ENCODE measurements at regions not wholly inside any gene's neighbourhood (a gene's known extent, or its start where the extent isn't known, plus 50 kb on each side); places are given as distances from the start of the nearest gene placed in this dataset.

DNA sequence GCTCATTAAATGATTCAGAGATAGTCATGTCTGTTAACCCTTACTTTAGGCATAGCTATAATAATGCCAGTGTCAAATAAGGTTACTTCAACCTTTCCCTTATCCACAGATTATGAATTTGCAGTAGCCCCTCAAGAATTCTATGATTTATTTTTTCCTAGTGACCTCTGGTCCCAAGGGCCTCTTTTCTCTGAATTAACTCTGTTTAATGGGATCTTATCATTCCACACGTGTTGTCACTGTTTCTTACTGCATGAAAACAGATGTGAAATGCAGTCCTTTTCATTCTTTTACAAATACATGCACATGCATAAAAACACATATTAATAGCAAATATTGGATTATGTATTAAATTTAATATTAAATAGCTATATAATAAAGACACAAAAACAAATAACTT is 667.7 kb upstream of the FOXG1 start:
- H3K27ac ChIP-seq (ENCODE audit: low read depth, low read length), result no peak overlapping the region
- no peak overlapping the region for H3K4me3 ChIP-seq (ENCODE audit: low read length)
- H3K36me3 ChIP-seq (ENCODE audit: control insufficient read depth, low read length), result no peaks in the 10 kb centered on the region
- no peaks in the 10 kb centered on the region for H4K20me1 ChIP-seq (ENCODE audit: control insufficient read depth, insufficient read depth, low read depth, low read length)
- no peaks in the 10 kb centered on the region for H3K9me3 ChIP-seq (ENCODE audit: control insufficient read depth, insufficient read depth, low read length)
- H3K4me1 ChIP-seq (ENCODE audit: control insufficient read depth, low read length), result no peaks in the 10 kb centered on the region
- no peaks in the 10 kb centered on the region for H3K9me2 ChIP-seq (replicated peaks; ENCODE audit: control insufficient read depth, low read length)
- no peak overlapping the region for H3K4me2 ChIP-seq (ENCODE audit: low read length)
- no peaks in the 10 kb centered on the region for H3F3A ChIP-seq (ENCODE audit: control insufficient read depth, insufficient read depth)
- no peaks in the 10 kb centered on the region for H3K79me2 ChIP-seq (ENCODE audit: control insufficient read depth, low read length)
- TF ChIP-seq EZH2phosphoT487 (IDR thresholded peaks at IDR 0.05; ENCODE audit: borderline replicate concordance, low read length), result no peak
- TF ChIP-seq, protein P1, sequence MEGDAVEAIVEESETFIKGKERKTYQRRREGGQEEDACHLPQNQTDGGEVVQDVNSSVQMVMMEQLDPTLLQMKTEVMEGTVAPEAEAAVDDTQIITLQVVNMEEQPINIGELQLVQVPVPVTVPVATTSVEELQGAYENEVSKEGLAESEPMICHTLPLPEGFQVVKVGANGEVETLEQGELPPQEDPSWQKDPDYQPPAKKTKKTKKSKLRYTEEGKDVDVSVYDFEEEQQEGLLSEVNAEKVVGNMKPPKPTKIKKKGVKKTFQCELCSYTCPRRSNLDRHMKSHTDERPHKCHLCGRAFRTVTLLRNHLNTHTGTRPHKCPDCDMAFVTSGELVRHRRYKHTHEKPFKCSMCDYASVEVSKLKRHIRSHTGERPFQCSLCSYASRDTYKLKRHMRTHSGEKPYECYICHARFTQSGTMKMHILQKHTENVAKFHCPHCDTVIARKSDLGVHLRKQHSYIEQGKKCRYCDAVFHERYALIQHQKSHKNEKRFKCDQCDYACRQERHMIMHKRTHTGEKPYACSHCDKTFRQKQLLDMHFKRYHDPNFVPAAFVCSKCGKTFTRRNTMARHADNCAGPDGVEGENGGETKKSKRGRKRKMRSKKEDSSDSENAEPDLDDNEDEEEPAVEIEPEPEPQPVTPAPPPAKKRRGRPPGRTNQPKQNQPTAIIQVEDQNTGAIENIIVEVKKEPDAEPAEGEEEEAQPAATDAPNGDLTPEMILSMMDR (IDR thresholded peaks at IDR 0.05; ENCODE audit: low read depth, low read length, poor library complexity, severe bottlenecking), result no peak
- no peaks in the 10 kb centered on the region for H3K27me3 ChIP-seq (ENCODE audit: control insufficient read depth, low read length)

DNA sequence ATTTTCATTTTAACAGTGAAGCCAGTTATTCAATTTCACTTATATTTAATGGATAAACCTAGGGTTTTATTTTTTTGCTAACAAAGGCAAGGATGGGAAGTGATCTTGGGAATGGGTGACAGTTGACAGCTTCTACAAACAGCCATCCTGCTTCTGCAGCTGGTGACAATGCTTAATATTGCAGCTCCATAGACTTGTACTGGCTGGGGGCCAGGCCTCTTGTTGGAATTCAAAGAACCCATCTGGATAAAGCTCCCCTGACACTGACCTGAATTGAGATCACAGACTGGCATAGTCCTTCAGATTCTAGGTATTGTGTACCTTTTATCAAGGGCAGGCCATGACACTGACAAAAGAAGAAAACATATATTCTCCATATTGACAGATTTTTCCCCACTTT is 664.6 kb upstream of the FOXG1 start:
- TF ChIP-seq EZH2phosphoT487 (IDR thresholded peaks at IDR 0.05; ENCODE audit: borderline replicate concordance, low read length), result no peak
- TF ChIP-seq, protein P1 (IDR thresholded peaks at IDR 0.05; ENCODE audit: low read depth, low read length, poor library complexity, severe bottlenecking), result no peak
- no peak overlapping the region for H3K4me3 ChIP-seq (ENCODE audit: low read length)
- no peaks in the 10 kb centered on the region for H3K9me2 ChIP-seq (replicated peaks; ENCODE audit: control insufficient read depth, low read length)
- H3K9me3 ChIP-seq (ENCODE audit: control insufficient read depth, insufficient read depth, low read length), result no peaks in the 10 kb centered on the region
- H4K20me1 ChIP-seq (ENCODE audit: control insufficient read depth, insufficient read depth, low read depth, low read length), result no peaks in the 10 kb centered on the region
- H3K79me2 ChIP-seq (ENCODE audit: control insufficient read depth, low read length), result no peaks in the 10 kb centered on the region
- no peaks in the 10 kb centered on the region for H3K36me3 ChIP-seq (ENCODE audit: control insufficient read depth, low read length)
- no peaks in the 10 kb centered on the region for H3K4me1 ChIP-seq (ENCODE audit: control insufficient read depth, low read length)
- H3K4me2 ChIP-seq (ENCODE audit: low read length), result no peak overlapping the region
- H3K27ac ChIP-seq (ENCODE audit: low read depth, low read length), result no peak overlapping the region
- no peaks in the 10 kb centered on the region for H3F3A ChIP-seq (ENCODE audit: control insufficient read depth, insufficient read depth)
- H3K27me3 ChIP-seq (ENCODE audit: control insufficient read depth, low read length), result no peaks in the 10 kb centered on the region

DNA sequence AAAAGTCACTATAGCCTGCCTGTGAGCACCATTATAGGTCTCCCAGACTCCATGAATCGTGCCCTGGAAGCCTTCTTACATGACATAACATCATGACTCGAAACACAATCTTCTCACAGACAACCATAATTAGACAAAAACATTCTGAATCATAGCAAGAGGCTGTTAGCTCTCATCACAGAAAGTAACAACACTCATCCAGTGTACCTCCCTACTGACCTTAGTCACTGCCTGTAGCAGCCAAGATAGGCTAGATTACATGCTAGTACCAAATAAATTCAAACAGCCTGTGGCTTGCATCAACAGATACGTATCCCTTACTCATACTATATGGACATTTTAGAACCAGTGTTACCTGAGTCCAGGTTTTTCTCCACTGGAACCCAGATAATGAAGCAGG is 663.8 kb upstream of the FOXG1 start:
- H3K4me2 ChIP-seq (ENCODE audit: low read length), result no peak overlapping the region
- H3K4me1 ChIP-seq (ENCODE audit: control insufficient read depth, low read length), result no peaks in the 10 kb centered on the region
- no peaks in the 10 kb centered on the region for H3K79me2 ChIP-seq (ENCODE audit: control insufficient read depth, low read length)
- H3K36me3 ChIP-seq (ENCODE audit: control insufficient read depth, low read length), result no peaks in the 10 kb centered on the region
- no peaks in the 10 kb centered on the region for H3K9me3 ChIP-seq (ENCODE audit: control insufficient read depth, insufficient read depth, low read length)
- TF ChIP-seq EZH2phosphoT487 (IDR thresholded peaks at IDR 0.05; ENCODE audit: borderline replicate concordance, low read length), result no peak
- TF ChIP-seq, protein P1 (IDR thresholded peaks at IDR 0.05; ENCODE audit: low read depth, low read length, poor library complexity, severe bottlenecking), result no peak
- H4K20me1 ChIP-seq (ENCODE audit: control insufficient read depth, insufficient read depth, low read depth, low read length), result no peaks in the 10 kb centered on the region
- H3K4me3 ChIP-seq (ENCODE audit: low read length), result no peak overlapping the region
- no peaks in the 10 kb centered on the region for H3K27me3 ChIP-seq (ENCODE audit: control insufficient read depth, low read length)
- H3K9me2 ChIP-seq (replicated peaks; ENCODE audit: control insufficient read depth, low read length), result no peaks in the 10 kb centered on the region
- no peak overlapping the region for H3K27ac ChIP-seq (ENCODE audit: low read depth, low read length)
- H3F3A ChIP-seq (ENCODE audit: control insufficient read depth, insufficient read depth), result no peaks in the 10 kb centered on the region

DNA sequence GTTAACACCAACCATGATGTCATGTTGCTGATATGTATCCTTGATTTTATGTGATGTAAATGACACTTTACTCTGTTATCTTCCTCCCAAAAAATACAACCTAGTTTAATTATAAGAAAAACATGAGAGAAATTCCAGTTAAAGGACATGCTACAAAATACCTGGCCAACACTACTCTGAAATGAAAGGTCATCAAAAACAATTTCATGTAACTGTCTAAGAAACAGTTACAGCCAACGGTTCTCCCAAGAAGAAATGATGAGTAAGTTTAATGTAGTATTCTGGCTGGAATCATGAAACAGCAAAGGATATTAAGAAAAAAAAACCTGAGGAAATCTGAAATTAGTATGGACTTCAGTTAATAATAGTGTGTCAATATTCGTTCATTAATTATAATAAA is 653.3 kb upstream of the FOXG1 start:
- TF ChIP-seq EZH2phosphoT487 (IDR thresholded peaks at IDR 0.05; ENCODE audit: borderline replicate concordance, low read length), result no peak
- TF ChIP-seq, protein P1 (IDR thresholded peaks at IDR 0.05; ENCODE audit: low read depth, low read length, poor library complexity, severe bottlenecking), result no peak
- no peak overlapping the region for H3K4me3 ChIP-seq (ENCODE audit: low read length)

More for the DNA sequence above, 653.3 kb upstream of the FOXG1 start:
- no peaks in the 10 kb centered on the region for H3K27me3 ChIP-seq (ENCODE audit: control insufficient read depth, low read length)
- no peak overlapping the region for H3K27ac ChIP-seq (ENCODE audit: low read depth, low read length)
- no peaks in the 10 kb centered on the region for H3K9me3 ChIP-seq (ENCODE audit: control insufficient read depth, insufficient read depth, low read length)
- H3F3A ChIP-seq (ENCODE audit: control insufficient read depth, insufficient read depth), result no peaks in the 10 kb centered on the region
- no peaks in the 10 kb centered on the region for H3K36me3 ChIP-seq (ENCODE audit: control insufficient read depth, low read length)
- no peak overlapping the region for H3K4me2 ChIP-seq (ENCODE audit: low read length)
- no peaks in the 10 kb centered on the region for H3K79me2 ChIP-seq (ENCODE audit: control insufficient read depth, low read length)
- H3K4me1 ChIP-seq (ENCODE audit: control insufficient read depth, low read length), result no peaks in the 10 kb centered on the region
- no peaks in the 10 kb centered on the region for H3K9me2 ChIP-seq (replicated peaks; ENCODE audit: control insufficient read depth, low read length)
- H4K20me1 ChIP-seq (ENCODE audit: control insufficient read depth, insufficient read depth, low read depth, low read length), result no peaks in the 10 kb centered on the region

Measured in DOHH2 (cell line).